Stimulated activated CD4-positive, alpha-beta T cell treated with anti-CD3 and anti-CD28 coated beads, Interleukin-2, amount 100 ng/mL, for 24 hours (primary cell): ENCODE measurements at regions not wholly inside any gene's neighbourhood (a gene's known extent, or its start where the extent isn't known, plus 50 kb on each side); places are given as distances from the start of the nearest gene placed in this dataset.

Source experiments
- DNase-seq, 2 donors: peaks; one replicate each; pipeline ENCODE4 v3.0.0-alpha.2; 2020

DNA sequence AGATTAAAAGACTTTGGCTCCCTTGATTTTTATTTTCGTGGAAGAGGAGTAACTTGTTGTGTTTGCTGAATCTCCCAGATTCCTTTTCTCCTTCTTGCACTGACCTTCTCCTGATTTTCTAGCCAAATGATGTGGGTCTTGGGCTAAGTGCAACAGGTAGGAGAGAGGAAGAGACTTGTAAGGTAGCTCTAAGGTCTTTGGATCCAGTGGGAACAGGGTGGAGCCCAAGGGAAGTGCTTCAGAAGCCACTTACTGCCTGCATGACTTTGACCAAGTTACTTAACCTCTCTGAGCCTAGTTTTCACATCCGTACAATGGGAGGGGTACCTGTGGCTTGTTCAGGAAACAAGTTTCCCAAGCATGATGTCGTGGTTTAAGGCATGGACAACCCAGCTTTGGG, 111.3 kb upstream of the IRX3 start:
- no peak for DNase-seq

DNA sequence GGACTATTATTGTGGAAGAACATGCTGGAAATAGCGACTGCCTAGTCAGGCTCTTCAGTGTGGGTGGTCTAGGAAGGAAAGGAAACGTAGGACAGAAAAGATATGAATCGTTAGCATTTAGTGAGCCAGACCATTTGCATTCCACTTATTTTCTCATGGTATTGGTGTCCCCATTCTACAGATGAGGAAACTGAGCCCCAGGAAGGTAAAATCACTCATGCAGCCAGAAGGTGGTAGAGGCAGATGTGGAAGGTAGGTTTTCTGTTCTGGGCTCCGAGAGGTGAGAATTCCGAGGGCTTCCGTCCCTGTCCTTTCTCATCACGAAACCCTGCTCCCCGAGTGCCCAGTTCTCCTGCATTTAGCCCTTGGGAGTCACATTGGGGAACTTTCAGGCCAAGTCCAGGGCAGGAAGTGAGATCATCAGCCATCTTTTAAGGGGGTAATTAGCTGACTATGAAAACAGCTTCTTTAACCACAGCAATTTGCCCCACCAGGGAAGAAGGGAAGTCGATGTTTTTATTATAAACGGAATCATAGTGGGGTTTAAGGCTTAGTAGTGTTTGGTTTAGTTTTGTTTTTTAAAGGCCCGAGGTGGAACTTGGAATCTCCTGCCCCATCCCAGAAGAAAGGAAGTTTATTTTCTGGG, 110.7 kb upstream of the IRX3 start:
- no peak for DNase-seq

DNA sequence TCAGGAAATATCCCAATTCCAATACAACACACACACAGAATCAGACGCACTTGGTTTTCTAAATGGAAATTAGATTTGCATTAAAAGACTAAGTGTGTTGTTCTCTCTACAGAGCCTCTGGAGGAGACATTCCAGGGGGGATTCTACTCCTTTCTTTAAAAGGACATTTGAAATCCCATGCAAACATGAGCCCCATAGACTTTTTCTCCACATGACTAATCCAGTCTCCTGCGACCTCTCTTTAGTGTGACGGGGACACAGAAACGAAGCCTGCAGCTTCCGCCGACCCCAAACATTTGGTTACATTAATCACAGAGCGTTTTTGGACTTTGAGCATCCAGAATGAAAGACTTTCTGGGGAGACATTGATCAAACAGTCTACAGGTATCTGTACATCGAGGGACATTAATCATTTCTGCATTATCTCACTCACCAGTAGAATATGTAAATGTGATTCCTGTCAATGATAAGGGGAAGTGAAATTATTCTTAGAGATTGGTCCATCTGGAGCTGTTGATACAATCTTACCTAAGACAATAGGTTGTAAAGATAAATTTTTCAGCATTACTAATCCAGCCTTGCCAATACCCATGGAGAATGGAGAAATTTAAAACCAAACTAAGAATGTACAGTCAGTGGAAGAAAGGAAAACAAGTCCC, 103.4 kb upstream of the IRX3 start:
- no peak for DNase-seq

DNA sequence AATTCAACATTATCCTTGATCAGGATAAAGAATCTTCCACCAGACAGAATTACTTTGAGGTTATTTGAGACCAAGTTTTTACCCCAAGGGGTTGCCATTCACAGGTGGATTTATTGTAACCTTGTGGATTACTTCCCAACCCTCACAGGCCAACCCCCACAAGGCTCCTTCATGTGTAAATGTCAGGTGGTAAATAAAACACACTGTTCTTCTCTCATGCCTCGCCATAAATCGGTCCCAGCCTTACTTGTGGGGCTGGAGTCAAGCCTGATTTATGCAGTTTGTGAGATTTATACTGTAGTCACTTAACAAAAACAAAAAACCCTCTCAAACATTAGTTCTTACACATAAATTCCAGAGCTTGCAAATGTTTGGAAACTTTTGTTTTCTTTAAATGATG, 98.6 kb upstream of the IRX3 start:
- DNase-seq, result no peak

DNA sequence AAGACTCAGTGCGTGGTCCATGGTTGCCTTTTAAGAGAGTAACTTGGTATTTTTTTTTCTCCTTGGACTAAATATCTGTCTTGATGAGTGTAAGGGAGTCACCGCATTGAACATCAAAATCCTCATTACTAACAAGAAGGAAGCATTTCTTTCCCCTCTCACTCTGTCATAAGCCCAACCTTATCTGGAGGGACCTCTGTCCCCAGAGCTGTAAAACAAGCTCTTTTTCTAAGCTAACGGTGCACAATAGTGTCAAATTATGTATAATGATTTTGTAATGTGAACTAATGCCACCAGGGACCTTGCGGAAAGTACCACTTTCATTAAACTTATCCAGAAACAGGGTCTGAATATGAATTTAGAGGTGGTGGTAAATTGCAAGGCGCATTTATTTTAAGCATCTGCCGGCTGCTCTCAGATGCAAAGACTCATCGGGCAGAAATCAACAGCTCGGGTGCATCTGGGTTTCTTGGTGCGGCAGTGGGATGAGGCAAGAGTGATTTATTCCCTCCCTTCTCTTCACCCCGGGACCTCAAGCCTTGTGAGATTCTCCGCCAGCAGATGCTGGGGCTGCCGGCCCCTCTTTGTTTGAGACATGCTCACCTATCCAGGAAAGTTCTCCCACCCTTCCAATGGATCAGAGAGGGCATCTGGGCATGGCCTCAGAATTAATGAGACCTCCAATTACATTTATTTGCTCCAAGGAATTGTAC, 95.2 kb upstream of the IRX3 start:
- DNase-seq, result no peak

DNA sequence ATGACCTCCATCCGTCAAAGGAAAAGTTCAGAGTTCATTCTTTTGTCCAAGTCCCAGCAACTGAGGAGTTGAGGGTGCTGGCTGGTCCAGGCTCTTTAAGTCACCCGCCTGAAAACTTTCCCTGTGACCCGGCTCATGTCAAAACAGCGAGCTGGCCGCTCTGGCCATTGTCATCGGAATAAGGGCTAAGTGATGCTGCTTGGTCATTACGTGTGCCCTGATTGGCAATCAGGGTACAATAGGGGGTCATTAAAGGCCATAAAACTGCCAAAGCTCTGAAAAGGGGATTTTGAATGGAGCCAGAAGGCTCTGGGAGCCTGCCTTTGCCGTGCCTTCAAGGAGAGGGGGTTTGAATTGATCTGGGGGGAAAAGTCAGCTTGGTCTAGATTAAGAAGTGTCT, 88.5 kb upstream of the IRX3 start:
- DNase-seq, result no peak

DNA sequence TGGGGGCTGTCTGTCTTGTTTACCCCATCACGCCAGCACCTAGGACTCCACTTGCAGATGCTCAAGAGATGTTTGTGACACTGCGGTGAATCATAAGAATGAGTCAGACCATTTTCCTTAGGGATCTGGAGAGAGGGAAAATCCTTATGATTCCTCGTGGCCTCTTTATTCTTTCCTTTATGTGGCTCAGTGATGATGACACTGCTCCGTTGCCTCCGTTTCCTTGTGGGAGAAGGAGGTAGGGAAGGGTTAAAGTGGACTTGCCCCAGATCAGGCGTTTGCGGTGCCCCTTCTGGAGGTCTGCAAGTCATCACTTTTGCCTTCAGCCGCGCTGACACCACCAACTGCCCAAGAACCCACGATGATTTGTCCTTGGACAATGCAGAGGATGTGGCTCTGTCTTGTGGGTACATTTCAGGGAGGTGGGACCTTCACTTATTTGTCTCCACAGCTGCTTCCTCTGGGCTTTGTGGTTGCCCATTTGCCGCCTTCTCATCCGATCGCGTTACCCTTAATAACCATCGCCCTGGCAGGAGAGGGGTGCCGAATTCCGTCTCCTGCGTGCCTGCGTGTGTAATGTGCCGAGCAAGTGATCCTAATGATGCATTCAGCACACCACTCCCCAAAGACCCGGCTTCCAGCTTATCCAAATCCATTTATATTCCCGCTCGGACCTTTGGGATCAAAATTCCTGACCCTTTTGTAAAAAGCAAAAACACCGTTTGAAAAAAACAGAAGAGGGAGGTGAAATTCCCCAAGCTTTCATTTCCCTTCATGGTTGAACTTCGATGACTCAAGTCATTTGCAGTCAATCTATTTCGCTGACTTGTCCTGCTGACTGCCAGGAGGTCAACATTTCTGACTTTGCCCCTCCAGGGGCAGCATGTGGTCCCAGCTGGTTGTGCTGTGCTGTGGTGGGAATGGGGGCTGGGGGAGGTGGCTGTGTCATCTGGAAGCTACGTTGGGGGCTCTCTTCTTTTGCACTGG, 87.2 kb upstream of the IRX3 start:
- no peak for DNase-seq

DNA sequence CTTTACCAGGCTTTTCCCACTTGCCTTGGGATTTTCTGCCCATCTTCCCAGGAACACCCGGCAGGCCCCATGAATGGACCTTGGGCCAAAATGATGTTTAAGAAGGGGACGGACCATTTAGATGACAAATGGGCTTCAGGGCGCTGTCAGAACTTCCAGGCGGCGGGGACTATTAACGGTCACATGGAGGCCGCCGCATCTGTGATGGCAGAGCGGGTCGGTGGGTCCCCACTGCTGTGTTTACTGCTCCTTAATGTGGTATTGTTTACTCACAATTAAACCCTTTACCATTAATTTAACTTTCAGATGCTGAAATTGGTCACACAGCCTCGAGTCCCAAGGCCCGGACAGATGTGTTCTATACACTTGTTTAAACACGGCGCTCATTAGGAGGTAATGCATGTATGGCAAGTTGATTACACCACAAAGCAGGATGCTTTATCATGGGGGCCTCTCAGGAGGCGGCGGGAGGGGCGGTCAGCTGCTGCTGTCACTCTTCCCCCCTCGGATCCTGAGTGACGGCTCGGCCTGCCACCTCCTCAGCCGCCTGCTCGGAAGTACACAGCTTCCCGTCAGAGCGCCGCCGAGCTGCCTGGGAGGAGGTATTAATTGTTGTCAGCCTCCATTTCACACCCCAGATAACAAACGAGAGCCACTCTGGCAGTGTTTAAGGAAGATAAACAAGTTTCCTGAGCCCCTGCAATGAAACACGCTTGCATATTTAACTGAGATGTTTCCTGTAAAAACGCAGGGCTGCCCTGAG, 83.9 kb upstream of the IRX3 start:
- no peak for DNase-seq

DNA sequence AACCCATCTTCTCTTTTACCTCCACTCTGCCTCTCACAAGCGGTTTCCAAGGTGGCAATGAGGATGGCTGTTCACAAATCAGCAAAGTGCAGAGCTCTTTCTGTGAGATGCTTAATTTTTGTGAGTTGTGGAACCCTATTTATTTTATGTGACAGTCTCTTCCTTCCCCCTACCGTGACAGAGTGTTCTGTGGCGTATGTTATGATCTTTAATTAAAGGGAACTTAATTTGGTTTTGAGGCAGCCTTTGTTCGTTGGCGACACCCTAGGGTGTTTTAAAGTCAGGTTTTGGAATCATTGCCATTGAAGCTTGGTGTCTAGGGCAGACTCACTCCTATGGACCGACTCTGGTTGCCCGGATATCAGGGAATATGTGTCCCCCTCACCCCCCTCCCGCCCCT, 83.3 kb upstream of the IRX3 start:
- no peak for DNase-seq

DNA sequence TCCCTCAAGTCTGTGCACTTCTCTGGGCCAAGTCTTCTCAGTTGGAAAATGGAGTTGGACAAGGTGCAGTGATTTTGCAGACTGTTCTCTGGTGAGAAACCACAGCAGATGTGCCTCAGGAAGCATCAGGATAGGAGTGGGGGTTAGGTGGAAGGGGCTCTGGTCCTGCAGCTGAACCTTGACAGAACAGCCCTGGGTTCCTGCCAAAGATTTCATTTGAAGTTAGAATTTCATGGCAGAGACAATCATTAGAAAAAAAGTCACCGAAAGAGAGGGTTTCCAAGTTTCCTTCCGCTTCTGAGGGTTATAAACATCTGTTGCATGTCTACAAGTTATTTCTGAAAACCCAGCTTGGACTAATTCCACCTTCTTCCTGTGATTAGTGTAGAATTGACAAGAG, 80.4 kb upstream of the IRX3 start:
- DNase-seq, result no peak

DNA sequence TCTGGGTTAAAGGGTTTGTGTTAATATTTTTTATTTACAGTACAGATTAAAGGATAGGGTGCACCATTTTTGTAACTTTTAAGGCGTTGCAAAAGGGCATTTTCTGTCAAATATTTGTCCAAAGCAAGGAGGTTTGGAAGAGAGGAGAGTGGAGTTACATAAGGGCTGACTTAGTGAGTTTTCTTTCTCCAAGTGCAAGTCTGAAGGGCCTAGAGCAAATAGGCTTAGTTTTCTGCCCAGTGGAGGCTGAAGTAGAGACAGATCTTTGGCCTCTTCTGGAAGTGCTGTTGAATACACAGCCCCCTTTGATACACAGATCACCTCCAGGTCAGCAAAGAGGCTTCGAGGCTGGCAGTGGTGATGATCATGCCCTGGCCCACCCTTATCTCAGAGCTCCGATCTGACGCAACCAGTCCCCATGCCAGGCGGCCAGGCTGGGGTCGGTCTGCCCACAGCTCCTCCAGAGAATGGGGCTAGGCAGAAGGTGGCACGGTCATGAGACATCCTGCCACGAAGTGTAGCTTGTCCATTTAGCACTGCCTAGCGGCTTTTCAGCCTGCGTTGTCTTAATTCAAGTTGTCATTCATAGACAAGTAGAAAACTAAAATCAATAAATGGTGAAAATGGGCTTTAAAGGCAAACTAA, 79.5 kb upstream of the IRX3 start:
- DNase-seq, result no peak

DNA sequence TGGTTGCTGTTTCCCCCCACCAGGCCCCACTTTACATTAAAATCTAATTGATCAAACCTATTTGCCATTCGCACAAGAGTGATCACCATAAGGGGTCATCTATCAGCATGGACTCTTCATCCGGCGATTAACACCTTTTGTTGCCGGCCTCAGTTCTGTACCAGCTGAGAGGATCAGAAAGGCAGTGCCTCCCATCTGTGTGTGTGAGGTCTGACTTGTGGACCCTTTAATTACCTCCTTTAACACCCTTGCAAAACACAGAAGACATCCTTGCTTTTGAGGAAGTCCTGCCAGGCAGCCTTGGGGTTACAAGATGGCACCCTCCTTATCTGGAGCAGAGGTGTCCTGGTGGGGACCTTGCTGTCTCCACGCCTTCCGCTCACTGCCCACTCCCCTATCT, 77.2 kb upstream of the IRX3 start:
- no peak for DNase-seq

DNA sequence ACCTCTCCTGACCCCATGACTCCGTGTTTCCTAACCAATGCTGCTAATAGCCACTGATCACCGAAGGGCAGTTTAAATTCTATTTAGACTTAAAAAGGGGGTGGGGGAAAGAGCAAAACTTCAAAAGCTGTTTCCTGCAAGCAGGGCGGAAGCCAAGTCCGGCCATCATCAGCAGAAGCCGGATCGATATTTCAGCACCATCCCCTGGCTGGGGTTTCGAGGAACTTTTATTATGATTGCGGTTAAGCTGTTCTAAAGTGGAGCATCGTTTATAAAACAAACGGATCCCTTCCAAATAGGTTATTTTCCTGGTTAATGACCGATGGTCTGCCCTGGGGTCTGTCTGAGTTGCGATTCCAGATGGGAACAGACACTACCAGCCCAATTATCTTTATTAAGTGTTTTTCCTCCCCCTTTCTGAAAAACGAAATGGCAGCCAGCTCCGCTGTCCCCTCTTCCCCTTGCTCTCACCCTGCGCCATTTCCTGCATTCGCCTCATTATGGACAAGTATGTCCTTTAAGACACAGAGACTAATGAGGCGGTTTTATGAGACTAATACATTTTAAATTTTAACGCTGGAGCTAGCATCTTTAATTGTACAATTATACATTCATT, 76.1 kb upstream of the IRX3 start:
- DNase-seq, result no peak

DNA sequence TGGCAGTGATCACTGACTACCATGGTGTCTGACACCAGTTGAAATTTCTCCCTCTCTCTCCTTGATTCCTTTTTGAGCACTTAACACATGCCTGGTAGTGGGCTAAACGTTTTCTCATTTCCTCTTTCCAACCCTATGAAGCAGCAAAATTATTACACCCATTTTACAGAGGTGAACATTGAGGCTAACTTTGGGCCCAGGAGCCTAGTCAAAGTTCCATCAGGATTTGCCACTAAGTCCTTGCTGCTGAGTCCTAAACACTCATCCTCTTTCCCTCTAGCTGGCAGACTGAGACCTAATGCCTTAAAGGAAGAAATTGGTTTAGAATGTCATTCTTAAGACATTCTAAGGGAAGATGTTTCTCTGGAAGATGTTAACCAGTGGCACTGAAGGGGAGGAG, 74.7 kb upstream of the IRX3 start:
- no peak for DNase-seq

DNA sequence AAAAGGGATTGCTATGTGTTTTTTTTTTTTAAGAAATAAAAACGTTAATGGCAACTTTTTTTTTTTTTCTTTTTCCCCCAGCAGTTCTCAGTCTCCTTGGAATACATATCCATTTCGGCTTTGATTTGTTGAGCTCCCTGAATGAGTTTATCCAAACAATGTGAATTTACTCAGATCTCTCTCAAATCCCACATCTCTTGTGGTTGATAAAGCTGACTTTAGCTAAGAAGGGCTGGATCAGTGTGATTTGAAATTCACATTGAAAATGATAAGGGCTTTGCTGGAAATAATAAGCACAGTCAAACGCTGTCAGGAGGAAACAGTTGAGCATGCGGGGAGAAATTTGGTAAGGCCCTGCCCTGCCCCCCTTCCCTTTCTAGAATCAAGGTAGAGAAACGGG, 74.1 kb upstream of the IRX3 start:
- no peak for DNase-seq

DNA sequence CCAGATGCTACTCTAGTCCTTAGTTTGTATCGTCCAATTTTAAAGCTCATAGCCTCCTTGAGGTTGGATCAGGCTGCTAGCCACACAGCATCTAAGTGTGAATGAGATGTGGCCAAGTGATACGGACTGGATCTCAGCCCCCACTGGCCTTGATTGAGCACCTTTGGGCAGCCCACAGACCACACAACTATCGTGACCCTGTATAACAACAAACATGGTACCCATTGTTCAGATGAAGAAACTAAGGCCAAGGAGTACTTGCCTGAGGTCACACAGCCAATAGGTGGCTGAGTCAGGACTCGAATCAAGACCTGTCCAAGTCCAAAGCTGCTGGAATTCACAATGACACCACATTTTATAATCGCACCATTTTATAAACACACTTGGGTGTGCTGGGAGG, 73.0 kb upstream of the IRX3 start:
- no peak for DNase-seq

DNA sequence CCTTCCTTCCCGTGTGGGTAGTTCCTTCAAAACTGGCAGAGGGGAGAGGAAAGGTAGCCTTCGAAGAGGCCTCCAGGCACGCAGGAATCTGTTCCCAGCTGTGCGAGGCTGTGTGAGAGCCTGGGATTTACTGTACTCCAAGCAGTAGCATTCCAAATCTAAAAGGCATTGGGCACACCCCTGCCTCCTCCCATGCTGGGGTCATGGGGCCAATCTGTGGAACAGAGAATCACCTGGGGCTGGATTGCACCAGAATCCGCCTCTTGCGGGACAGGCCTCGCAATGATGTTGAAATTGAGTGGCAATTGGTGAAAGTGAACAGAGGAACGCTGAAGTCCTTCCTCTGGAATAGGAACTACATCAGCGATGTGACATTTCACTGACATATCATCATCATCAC, 72.5 kb upstream of the IRX3 start:
- DNase-seq, result no peak

DNA sequence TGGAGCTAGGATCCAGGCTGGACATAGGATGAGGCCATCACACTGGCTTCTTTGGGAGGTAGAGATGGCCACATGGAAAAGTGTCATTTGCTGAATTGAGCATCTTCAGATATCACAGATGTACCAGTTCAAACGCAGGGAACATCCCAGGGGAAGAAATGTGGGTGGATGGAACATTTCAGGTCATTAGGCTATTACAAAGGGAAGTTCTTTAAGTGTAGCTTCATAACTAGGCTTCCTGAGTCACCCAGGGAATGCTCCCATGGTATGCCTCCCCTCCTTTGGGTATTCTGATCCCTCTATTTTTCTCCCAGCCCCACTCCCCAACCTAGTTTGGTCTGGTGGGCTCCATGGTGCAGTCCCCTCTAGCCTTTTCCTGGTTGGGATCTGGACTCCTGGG, 69.8 kb upstream of the IRX3 start:
- DNase-seq, result no peak

DNA sequence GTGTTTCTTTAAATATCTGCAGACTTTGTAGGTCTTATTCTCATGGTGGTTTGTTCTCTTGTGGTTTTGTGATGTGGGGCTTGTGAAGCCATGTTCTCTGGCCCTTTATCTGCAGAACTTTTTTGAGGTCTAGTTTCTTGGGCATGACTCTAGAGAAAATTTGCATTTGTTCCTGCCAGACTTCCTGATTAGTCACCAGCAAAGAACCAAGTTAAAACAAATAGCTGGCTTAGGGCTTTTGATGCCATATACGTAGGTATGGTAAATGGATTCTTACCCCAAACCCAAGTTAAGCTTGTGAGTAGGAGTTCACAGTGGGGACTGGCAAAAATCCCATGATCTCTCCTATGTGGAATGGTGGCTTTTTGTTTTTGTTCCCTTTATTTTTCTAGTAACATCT, 68.7 kb upstream of the IRX3 start:
- no peak for DNase-seq

DNA sequence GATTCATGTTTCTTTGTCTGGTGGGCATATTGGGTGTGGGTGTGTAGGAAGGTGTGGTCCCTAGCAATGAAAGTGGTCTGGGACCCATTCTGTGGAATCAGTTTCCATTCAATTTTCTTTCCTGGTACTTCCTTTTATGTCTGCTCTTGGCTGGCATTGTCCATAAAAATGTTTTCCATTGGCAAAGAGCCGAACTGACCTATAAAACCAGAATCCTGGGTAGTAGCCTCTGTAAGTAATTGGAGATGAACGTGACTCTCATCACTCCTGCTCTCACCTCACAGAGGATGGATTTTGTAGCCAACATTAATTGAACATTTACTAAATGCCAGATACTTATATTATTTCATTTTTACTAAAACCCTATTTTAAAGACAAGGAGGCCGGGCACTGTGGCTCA, 66.5 kb upstream of the IRX3 start:
- no peak for DNase-seq

DNA sequence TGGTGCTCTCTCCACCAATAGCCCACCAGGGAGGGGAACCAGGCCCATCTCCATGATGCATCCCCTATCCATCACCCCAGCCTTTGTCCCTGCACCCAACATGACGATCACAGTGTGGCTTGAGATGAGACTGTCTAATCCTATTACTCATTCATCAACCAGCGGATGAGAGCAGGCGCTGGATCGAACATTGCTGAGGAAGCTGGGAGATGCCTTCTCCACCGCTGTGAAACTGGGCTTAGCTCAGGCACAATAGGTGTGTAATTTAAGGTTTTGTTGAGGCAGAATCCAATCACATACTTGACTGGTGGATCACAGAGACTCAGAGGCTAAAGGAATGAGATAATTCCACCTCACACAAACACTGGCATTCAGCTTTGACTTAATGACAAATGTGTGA, 64.6 kb upstream of the IRX3 start:
- DNase-seq, result no peak

DNA sequence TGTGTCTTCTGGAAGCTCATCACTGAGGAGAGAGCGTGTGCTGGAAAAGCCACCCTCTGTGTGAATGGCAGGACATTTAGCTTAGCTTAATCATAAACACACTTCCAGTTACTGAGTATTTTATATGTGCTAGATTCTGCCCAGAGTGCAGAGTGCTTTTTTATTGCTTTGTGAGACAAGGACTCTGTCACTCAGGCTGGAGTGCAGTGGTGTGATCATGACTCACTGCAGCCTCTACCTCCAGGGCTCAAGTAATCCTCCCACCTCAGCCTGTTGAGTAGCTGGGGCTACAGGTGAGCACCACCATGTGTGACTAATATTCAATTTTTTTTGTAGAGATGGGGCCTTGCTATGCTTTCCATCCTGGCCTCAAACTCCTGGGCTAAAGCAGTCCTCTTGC, 61.4 kb upstream of the IRX3 start:
- DNase-seq, result no peak
